HG03565 (cell line): ENCODE measurements at regions not wholly inside any gene's neighbourhood (a gene's known extent, or its start where the extent isn't known, plus 50 kb on each side); places are given as distances from the start of the nearest gene placed in this dataset.
"Not testable (repeated sequence)": the region's sequence is repeated elsewhere in the genome, so short reads cannot be mapped to it uniquely, and the experiment has no call there.

Experiments used
- ATAC-seq: cut with Tn5 transposase; IDR thresholded peaks from one replicate; pipeline ENCODE4 v1.9.1; 2021; ENCODE audit warnings: mild to moderate bottlenecking, moderate library complexity; ENCODE audit not compliant: unreplicated experiment

DNA sequence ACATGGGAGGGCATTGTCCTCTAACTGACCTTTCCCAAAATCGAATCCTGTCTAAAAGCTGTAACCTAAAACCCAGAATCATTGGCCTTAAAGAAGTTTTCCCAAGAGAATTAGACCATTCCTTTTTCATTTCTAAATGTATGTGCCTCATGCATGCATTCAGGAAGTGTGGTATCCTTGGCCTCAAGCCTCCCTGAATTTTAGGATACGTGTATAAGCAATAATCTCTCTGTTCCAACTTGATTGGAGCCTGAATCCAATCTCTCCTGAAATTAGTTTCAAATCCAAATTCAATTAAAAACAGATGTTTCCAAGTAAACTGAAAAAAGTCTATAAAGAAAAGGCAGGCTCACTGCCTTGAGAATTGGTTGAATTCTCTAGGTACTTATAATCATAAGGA lies 86.0 kb upstream of the VEPH1 start:
- ATAC-seq: no peak

DNA sequence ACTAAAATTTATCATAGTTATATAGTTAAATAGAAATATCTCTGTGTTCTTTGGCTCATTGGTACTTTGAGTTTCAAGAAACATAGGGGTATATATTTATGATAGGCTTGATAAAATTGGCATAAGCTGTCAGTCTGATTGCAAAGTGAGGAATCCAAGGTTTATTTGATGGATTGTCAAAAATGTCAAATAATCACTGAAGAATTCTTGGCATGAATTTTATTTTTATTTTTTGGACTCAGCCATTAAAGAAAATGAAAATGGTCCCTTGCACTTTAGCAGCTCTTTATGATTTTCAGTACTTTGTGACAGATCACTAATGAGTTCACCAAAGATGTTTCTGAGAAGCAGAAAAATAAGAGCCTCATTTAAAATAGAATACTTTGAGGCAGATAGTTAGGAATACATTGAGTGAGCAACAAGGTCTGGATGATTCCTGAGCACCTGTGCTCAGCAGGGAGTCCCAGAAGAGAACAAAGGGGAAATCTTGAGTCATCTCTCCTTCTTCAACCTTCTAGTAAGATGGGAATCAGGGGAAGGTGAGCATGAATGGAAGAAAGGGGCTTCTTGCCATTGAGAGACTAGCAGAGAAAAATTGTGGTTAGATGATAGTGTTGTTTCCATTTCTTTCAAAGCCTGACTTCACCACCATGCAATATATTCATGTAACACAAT lies 85.3 kb upstream of the VEPH1 start:
- no peak for ATAC-seq

DNA sequence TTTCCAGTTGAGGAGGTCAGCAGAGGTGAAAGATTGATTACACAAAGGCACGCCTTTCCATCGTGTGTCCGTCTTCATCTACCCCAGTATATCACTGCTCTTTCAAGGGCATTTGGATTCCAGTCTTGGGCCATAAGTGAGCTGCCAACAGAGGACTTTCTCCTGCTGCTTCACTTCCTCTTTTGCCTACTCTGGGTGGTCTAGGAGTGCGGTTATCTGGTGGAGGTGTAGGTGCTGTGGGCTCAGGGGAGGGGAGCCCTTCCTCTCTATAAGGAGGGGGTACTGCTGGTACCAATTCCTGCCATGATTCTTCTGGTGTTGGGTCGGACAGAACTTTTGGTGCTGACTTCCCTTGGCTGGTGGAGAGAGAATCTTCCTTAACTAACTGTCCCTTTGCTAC lies 83.1 kb upstream of the VEPH1 start:
- no peak for ATAC-seq

DNA sequence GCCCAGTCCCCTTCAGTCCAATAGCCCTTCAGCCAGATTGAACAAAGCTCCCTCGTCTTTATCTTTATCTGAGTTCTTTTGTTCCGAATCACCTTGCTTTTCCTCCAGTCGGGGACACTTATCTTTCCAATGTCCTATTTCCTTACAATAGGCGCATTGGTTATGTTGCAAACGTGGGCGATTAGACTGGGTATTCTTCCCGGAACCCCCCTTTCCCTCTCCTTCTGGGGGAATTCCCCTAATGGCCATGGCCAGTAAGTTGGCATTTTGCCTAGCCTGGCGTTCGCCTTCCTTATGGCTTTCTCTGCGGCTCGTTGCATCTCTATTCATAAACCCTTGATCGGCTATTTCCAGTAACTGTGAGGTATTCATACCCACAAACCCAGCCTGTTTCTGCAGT lies 82.2 kb upstream of the VEPH1 start:
- ATAC-seq: no peak

DNA sequence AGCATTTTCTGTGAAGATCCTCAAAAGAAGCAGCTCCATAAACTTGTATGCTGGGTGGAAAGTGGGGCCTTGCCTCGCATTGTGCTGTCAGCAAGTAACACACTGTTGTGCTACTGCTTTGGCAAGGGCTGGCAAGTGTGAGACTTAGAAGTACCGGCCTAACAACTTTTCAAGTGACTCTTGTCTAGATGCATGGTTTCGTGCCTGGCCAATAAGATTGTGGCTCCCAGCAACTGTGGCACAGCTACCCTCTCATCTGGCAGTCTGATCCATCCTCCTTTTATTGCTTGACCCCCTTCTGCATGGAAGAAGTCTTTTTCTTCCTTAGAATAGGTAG lies 79.4 kb upstream of the VEPH1 start:
- ATAC-seq: no peak

DNA sequence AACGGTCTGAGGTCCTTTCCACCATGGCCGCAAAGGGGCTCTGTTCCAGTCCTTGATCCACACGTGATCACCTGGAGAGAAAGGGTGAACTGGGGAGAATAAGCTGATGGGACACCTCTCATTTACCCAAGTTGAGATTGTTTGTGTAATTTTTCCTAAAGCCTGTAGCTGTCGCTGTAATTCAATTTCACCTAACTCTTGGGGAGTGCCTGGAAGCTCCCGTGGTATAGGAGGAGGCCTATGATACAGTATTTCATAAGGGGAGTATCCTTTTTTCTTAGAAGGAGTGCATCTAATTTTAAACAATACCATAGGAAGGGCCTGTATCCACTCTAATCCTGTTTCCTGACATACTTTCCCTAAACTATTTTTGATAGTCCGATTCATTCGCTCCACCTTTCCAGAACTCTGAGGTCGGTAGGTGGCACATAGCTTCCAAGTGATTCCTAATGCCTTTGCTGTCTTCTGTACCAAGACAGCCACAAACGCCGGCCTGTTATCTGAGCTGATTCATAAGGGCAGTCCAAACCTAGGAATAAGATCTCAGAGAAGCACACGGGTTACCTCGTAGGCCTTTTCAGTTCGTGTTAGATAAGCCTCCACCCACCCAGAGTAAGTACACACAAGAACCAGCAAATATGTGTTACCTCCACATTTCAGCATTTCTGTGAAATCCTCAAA lies 78.9 kb upstream of the VEPH1 start:
- ATAC-seq: not testable (repeated sequence)

DNA sequence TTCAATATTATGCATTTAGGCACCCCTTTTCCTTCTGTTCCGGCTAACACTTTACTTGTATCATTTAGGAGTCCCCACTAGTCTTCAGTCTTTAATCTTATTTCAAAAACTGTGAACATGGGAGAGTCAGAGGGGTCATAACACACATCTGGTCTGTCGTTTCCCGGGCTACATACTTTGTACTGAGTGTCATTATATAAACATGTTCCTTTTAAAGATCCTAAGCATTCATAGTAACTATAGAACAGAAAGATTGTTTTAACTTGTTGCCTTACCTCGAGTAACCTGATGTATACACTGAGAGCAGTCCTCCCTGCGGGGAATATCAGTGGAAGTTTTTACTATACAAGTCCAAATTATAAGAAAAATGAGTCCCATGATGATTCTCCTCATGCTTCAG lies 78.2 kb upstream of the VEPH1 start:
- no peak for ATAC-seq

DNA sequence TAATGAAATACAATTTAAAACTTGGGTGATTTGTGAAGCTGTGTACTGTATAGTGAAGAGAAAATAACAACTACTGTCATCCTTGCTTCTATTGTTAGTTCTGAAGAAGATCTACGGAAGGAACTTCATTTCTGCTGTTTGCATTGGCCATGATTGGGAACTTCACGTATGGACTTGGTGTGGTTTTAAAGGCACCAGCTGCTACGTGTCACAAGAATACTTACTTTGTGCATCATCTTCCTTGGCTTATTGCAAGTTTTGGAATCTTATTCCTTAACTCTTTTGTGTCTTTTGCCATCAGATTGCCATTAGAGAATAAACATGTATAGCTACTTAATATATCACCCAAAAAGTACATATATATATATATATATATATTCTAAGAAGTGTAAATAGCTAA lies 75.0 kb upstream of the VEPH1 start:
- ATAC-seq: no peak

DNA sequence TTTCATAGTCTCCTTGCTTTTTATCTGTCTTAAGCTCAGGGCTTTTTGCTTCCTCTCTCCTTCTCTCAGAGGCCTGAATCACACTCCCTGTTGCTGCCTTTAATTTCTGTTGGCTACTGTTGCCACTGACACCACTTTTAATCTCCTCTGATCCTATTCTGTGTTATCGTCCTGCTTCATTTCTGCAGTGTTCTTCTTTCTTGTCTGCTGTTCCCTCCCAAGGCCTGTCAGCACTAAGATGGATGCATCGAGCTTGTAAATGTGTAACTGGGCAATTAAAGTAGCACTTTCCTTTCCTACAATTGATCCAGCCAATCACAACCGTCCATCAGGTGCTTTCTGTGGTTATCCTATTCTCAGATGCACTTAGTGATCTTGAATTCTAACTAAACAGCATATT lies 71.3 kb upstream of the VEPH1 start:
- no peak for ATAC-seq

DNA sequence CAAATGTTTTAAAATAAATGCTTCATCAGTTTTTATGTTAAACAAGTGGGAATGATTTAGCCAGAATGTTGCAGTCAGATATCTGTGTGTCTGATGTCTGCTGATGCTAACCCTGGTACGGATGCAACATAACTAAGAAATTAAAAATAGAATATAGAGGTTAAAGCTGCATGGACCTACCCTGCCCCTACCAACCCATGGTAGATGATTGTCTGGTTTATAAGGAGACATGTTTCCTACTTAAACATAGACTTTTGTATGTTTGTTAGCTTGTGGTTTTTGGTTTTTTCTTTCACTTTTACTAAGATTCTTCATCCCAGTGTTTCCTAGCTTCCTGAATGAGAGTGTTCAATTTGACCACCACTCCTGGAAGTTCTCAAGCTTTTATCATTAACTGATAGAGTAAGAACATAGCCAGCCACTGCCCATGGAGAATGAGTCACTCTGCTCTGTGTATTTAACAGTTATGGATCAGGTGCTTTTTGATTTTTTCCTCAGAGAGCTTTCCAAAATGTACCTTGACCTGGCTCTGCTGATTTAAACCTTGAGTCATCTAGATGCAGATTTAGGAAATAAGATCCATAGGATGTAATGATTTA lies 70.7 kb upstream of the VEPH1 start:
- ATAC-seq: no peak

DNA sequence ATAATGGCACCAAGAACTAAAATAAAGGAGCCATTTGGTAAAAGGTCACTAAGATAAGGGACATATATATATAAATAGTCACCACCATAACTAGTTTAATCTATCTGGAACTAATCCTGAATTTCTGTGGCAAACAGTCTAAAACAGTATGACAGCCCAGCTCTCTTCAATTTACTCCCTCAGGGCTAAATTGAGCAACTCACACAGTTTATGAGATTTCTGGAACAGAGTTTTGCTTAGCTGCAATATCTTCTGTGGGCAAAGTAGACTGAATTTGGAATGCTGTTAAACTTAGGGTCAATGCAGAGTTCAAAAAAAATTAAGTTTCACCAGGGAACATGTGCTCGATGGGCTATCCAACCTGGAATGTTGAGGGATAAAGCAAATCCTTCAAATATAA lies 70.1 kb upstream of the VEPH1 start:
- ATAC-seq: no peak

DNA sequence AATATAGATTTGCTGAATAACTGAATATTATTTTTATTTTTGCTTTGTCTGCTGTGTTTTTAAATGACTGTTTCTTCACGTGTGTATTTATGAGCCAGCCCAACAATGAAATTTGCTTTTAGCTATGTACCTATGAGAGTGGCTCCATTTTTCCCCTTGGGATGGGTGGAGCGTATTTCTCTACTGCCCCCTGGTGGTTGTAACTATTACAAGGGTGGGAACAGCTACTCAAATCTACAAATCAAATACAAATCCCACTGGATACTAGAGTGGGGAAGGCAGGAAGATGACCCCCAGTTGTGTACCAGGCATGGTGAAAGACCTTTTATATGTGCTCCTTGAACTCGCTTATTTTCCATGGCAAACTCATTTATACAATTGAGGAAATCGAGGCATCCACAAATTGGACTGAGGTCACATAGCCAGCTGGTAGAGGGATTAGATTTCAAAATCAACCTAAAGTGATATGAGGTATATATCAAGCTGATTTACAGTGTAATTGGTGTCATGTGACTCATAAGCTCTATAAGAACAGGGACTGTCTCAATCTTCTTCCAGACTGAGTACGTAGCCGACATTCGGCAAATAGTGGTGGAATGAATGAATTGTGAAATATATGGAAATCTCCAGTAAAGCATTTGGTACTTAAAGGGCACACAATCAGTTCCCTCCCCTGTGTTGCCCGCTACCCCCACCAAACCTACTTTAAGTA lies 69.5 kb upstream of the VEPH1 start:
- ATAC-seq: peak; percentile 68

DNA sequence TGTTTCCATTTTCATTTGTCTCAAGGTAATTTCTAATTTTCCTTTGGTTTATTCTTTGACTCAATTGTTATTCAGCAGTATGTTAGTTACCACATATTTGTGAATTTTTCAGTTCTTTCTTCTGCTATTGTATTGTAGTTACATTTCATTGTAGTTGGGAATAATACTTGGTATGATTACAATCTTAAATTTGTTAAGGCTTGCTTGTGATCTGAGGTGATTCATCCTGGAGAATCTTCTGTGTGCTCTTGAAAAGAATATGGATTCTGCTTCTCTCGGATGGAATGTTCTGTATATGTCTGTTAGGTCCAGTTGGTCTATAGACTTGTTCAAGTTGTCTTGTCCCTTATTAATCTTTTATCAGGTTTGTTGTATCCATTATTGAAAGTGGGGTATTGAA lies 63.4 kb upstream of the VEPH1 start:
- no peak for ATAC-seq

DNA sequence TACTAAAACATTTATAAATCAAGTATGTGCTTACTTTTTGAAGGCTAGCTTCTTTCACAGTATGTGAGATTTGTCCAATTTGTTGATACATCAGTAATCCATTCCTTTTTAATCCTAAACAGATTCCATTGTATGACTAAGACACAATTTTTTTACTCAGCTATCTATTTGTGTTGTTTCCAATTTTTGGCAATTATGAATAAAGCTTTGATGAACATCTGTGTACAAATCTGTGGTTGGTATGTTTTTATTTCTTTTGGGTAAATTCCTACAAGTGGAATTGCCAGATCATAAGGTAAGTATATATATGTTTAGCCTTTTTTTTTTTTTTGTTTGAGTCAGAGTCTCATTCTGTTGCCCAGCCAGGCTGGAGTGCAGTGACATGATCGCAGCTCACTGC lies 56.2 kb upstream of the VEPH1 start:
- ATAC-seq: no peak
